ENCODE measurements at regions not wholly inside any gene's neighbourhood (a gene's known extent, or its start where the extent isn't known, plus 50 kb on each side); places are given as distances from the start of the nearest gene placed in this dataset.

DNA sequence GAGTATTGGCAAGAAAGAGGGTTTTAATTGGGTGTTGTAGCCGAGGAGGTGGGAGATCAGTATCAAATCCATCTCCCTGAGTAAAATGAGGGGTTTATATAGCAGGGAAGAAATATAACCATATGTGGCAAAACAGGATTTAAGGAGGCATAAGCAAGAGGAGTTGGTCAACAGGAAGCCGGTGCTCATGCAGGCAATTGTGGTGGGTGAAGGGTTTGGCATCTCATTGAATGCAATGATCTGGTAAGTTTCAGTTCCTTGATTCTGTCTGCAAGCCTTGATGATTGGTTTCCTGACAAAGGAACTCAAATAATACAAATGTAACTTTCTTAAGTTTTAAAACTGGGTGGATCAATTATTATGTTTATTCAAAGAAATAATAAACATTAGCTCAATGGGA is 564.4 kb upstream of the LINC00305 start:
- TF ChIP-seq EZH2phosphoT487 (IDR thresholded peaks at IDR 0.05; ENCODE audit: low read length) = no peak
- no peak for TF ChIP-seq EZH2 (optimal IDR thresholded peaks at IDR 0.05; ENCODE audit: low read depth, low read length)
- TF ChIP-seq, protein P1, sequence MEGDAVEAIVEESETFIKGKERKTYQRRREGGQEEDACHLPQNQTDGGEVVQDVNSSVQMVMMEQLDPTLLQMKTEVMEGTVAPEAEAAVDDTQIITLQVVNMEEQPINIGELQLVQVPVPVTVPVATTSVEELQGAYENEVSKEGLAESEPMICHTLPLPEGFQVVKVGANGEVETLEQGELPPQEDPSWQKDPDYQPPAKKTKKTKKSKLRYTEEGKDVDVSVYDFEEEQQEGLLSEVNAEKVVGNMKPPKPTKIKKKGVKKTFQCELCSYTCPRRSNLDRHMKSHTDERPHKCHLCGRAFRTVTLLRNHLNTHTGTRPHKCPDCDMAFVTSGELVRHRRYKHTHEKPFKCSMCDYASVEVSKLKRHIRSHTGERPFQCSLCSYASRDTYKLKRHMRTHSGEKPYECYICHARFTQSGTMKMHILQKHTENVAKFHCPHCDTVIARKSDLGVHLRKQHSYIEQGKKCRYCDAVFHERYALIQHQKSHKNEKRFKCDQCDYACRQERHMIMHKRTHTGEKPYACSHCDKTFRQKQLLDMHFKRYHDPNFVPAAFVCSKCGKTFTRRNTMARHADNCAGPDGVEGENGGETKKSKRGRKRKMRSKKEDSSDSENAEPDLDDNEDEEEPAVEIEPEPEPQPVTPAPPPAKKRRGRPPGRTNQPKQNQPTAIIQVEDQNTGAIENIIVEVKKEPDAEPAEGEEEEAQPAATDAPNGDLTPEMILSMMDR (IDR thresholded peaks at IDR 0.05; ENCODE audit: low read length) = no peak
- Histone ChIP-seq H2AFZ (ENCODE audit: low read length) (0 out of 2 replicates have a peak overlapping the region, but pooled peaks have one; percentile 21), H3F3A (ENCODE audit: insufficient read depth, low read length) (no peaks in the 10 kb centered on the region), H3K36me3 (replicated peaks; ENCODE audit: insufficient read depth, low read length) (no peaks in the 10 kb centered on the region), H3K9me2 (replicated peaks; ENCODE audit: insufficient read depth, low read length) (no peaks in the 10 kb centered on the region), H3K27me3 (replicated peaks; ENCODE audit: insufficient read depth, low read length) (no peaks in the 10 kb centered on the region), H3K9ac (ENCODE audit: low read length) (no peak overlapping the region), H4K20me1 (ENCODE audit: insufficient read depth, low read length) (no peaks in the 10 kb centered on the region), H3K4me3 (ENCODE audit: low read length) (no peak overlapping the region), H3K27ac (ENCODE audit: low read length) (peak overlapping the region; percentile 51; the same call in 1 of the 2 replicates), H3K4me2 (ENCODE audit: low read depth, low read length) (no peak overlapping the region), H3K79me2 (ENCODE audit: low read length) (no peaks in the 10 kb centered on the region), H3K4me1 (ENCODE audit: low read length) (peaks cover 4% of the 10 kb centered on the region), H3K9me3 (replicated peaks; ENCODE audit: insufficient read depth, low read length) (no peaks in the 10 kb centered on the region)
- DNase-seq = peak; percentile 62

DNA sequence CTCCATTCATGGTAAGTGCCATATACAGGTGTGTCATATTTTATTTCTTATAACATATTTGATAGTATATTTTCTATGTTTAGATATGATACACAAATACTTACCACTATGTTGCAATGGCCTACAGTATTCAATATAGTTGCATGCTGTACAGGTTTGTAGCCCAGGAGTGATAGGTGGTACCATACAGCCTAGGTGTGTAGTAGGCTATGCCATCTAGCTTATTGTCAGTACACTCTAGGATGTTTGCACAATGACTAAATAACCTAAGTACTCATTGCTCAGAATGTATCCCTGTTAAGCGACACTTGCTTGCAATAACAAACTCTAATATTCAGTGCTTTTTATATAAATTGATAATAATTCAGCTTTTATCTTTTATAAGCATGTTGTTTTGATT is 563.1 kb upstream of the LINC00305 start:
- no peak overlapping the region for H3K4me2 ChIP-seq (ENCODE audit: low read depth, low read length)
- H3K27ac ChIP-seq (ENCODE audit: low read length) = no peak overlapping the region
- H3K79me2 ChIP-seq (ENCODE audit: low read length) = no peaks in the 10 kb centered on the region
- H4K20me1 ChIP-seq (ENCODE audit: insufficient read depth, low read length) = no peaks in the 10 kb centered on the region
- no peak overlapping the region for H3K9ac ChIP-seq (ENCODE audit: low read length)
- DNase-seq = no peak
- no peaks in the 10 kb centered on the region for H3K27me3 ChIP-seq (replicated peaks; ENCODE audit: insufficient read depth, low read length)
- H3K36me3 ChIP-seq (replicated peaks; ENCODE audit: insufficient read depth, low read length) = no peaks in the 10 kb centered on the region
- H3K9me3 ChIP-seq (replicated peaks; ENCODE audit: insufficient read depth, low read length) = no peaks in the 10 kb centered on the region
- no peak overlapping the region for H2AFZ ChIP-seq (ENCODE audit: low read length)
- H3K4me3 ChIP-seq (ENCODE audit: low read length) = no peak overlapping the region
- H3K9me2 ChIP-seq (replicated peaks; ENCODE audit: insufficient read depth, low read length) = no peaks in the 10 kb centered on the region
- peaks cover 9% of the 10 kb centered on the region for H3K4me1 ChIP-seq (ENCODE audit: low read length)
- no peaks in the 10 kb centered on the region for H3F3A ChIP-seq (ENCODE audit: insufficient read depth, low read length)
- TF ChIP-seq, protein P1 (IDR thresholded peaks at IDR 0.05; ENCODE audit: low read length) = no peak
- TF ChIP-seq EZH2phosphoT487 (IDR thresholded peaks at IDR 0.05; ENCODE audit: low read length) (no peak), EZH2 (optimal IDR thresholded peaks at IDR 0.05; ENCODE audit: low read depth, low read length) (no peak)

DNA sequence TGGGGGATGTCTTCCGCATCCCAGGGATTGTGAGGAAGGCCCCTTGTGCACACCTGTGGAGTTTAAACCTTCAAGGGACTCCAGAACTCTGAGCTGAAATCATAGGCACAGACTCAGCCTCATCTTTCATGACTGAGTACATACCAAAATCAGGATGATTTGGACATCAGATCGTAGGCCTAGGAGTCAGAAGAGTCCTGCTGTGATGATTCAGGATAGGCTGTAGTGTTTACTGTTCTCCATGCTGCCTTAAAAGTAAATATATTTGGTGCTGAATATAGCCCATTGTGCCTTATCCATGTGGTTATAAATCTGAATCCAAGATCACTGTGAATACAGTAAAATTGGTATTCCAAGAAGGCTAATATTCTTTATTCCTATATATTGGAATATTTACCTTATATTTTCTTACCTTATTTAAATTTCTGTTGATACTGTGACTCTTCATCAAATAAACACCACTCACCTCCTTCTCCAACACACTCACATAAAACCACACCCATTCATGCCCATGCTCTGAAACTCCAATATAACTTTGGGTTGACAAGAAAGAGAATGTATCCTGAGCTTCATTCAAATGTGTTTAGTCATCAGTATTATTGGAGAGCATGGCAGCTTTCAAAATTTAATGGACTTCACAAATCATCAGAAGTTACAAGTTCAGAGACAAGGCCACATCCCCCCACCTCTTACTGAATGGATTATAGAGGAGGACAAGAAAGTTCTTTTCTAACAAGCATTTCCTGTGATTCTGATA is 561.4 kb upstream of the LINC00305 start:
- no peak for DNase-seq
- H3K4me1 ChIP-seq (ENCODE audit: low read length) = peaks cover 15% of the 10 kb centered on the region
- H3K9me3 ChIP-seq (replicated peaks; ENCODE audit: insufficient read depth, low read length) = no peaks in the 10 kb centered on the region
- TF ChIP-seq EZH2 (optimal IDR thresholded peaks at IDR 0.05; ENCODE audit: low read depth, low read length) (no peak), EZH2phosphoT487 (IDR thresholded peaks at IDR 0.05; ENCODE audit: low read length) (no peak)
- TF ChIP-seq, protein P1 (IDR thresholded peaks at IDR 0.05; ENCODE audit: low read length) = no peak
- no peaks in the 10 kb centered on the region for H3K36me3 ChIP-seq (replicated peaks; ENCODE audit: insufficient read depth, low read length)
- H3K27me3 ChIP-seq (replicated peaks; ENCODE audit: insufficient read depth, low read length) = no peaks in the 10 kb centered on the region
- H3K27ac ChIP-seq (ENCODE audit: low read length) = no peak overlapping the region
- no peak overlapping the region for H2AFZ ChIP-seq (ENCODE audit: low read length)
- H3K4me2 ChIP-seq (ENCODE audit: low read depth, low read length) = no peak overlapping the region
- H3K9ac ChIP-seq (ENCODE audit: low read length) = no peak overlapping the region
- H4K20me1 ChIP-seq (ENCODE audit: insufficient read depth, low read length) = no peaks in the 10 kb centered on the region
- no peaks in the 10 kb centered on the region for H3K79me2 ChIP-seq (ENCODE audit: low read length)
- H3K9me2 ChIP-seq (replicated peaks; ENCODE audit: insufficient read depth, low read length) = no peaks in the 10 kb centered on the region
- no peak overlapping the region for H3K4me3 ChIP-seq (ENCODE audit: low read length)
- 0 out of 2 replicates have a peak, but pooled peaks cover 5% of the 10 kb centered on the region for H3F3A ChIP-seq (ENCODE audit: insufficient read depth, low read length)

All from MM.1S (cell line).